ENCODE measurements at regions not wholly inside any gene's neighbourhood (a gene's known extent, or its start where the extent isn't known, plus 50 kb on each side); places are given as distances from the start of the nearest gene placed in this dataset.

- DNase-seq (ENCODE audit: low read depth, low spot score), result no peak
- Histone ChIP-seq H2AFZ (ENCODE audit: low read depth, low read length, poor library complexity, severe bottlenecking) (no peak overlapping the region), H3K4me1 (ENCODE audit: control insufficient read depth in 1 of 2, insufficient read depth in 2 of 2, low read length in 2 of 2) (no peaks in the 10 kb centered on the region), H3K27me3 (ENCODE audit: insufficient read depth, low read length) (0 out of 2 replicates have a peak, but pooled peaks cover 5% of the 10 kb centered on the region), H3K9me2 (ENCODE audit: insufficient read depth) (no peaks in the 10 kb centered on the region), H3K4me3 (replicated peaks in 1 of 2; ENCODE audit: low read depth in 1 of 2, low read length in 2 of 2) (no peak overlapping the region), H3K4me2 (ENCODE audit: low read length) (no peak overlapping the region), H3K9me3 (ENCODE audit: control insufficient read depth in 1 of 2, insufficient read depth in 1 of 2, low read depth in 1 of 2, low read length in 2 of 2) (no peaks in the 10 kb centered on the region), H3K79me2 (ENCODE audit: insufficient read depth, low read length) (no peaks in the 10 kb centered on the region), H4K20me1 (ENCODE audit: insufficient read depth) (no peaks in the 10 kb centered on the region), H3K9ac (ENCODE audit: low read length) (no peak overlapping the region), H3K27ac (ENCODE audit: low read depth, low read length) (no peak overlapping the region), H3K36me3 (ENCODE audit: control insufficient read depth in 1 of 2, insufficient read depth in 2 of 2, low read length in 2 of 2) (no peaks in the 10 kb centered on the region)
- ATAC-seq, result no peak
- RAD21 ChIA-PET (ENCODE audit: low non-redundant PET in 1 of 2, low total read pairs in 2 of 2, uncharacterized antibody in 2 of 2, unreplicated experiment in 2 of 2), result no interaction called here
- POLR2A ChIA-PET, result no interaction called here
- no TSS peak for BruUV-seq (replicated peaks)
- intact Hi-C loops (cut with micrococcal nuclease), result no loop called here
- TF ChIP-seq ELF1 (IDR thresholded peaks at IDR 0.05; ENCODE audit: borderline replicate concordance, low read depth), result no peak
- no peak for TF ChIP-seq ZFX (IDR thresholded peaks at IDR 0.05)
- TF ChIP-seq MAX (IDR thresholded peaks at IDR 0.05), result no peak
- TF ChIP-seq, protein P1, sequence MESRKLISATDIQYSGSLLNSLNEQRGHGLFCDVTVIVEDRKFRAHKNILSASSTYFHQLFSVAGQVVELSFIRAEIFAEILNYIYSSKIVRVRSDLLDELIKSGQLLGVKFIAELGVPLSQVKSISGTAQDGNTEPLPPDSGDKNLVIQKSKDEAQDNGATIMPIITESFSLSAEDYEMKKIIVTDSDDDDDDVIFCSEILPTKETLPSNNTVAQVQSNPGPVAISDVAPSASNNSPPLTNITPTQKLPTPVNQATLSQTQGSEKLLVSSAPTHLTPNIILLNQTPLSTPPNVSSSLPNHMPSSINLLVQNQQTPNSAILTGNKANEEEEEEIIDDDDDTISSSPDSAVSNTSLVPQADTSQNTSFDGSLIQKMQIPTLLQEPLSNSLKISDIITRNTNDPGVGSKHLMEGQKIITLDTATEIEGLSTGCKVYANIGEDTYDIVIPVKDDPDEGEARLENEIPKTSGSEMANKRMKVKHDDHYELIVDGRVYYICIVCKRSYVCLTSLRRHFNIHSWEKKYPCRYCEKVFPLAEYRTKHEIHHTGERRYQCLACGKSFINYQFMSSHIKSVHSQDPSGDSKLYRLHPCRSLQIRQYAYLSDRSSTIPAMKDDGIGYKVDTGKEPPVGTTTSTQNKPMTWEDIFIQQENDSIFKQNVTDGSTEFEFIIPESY (IDR thresholded peaks at IDR 0.05; ENCODE audit: extremely low read depth, insufficient replicate concordance, low read length), result no peak
- TF ChIP-seq REST (IDR thresholded peaks at IDR 0.05; ENCODE audit: low read depth), result no peak
- CTCF ChIA-PET, result interaction anchor here (1.3 kb wide), 1 partner anchor 27 kb away, joined by 3 read pairs; no protein-coding TSS in a partner anchor
Observed at GRCh38 chr13:21885714-21886224, 214.9 kb downstream of the FGF9 start.

Measured in HCT116 (cell line).